K562 (cell line): ENCODE measurements at regions not wholly inside any gene's neighbourhood (a gene's known extent, or its start where the extent isn't known, plus 50 kb on each side); places are given as distances from the start of the nearest gene placed in this dataset.

ENCODE experiments used
- ESRRB ChIP-seq: fragments of 250-450 bp; sonication (Bioruptor Pico); IDR thresholded peaks from 2 replicates; pipeline ENCODE4 v1.5.0; 2020; ENCODE audit warnings: mild to moderate bottlenecking, moderate library complexity, borderline replicate concordance
- FIP1L1 ChIP-seq: fragments of 200-400 bp; formaldehyde crosslinking; IDR thresholded peaks from 2 replicates; pipeline ENCODE4 v1.6.1; 2018; ENCODE audit warnings: mild to moderate bottlenecking, low read depth, low read length; ENCODE audit not compliant: poor library complexity, severe bottlenecking
- L3MBTL2 ChIP-seq: fragments of 450-650 bp; IDR thresholded peaks from 2 replicates; pipeline ENCODE4 v1.6.1; 2016; ENCODE audit warnings: mild to moderate bottlenecking, moderate library complexity
- MBD2 ChIP-seq: sonication (generic); IDR thresholded peaks from 2 replicates; pipeline ENCODE4 v1.6.1; 2016; ENCODE audit warnings: low read depth, borderline replicate concordance
- NFIC ChIP-seq: fragments of 450-650 bp; IDR thresholded peaks from 2 replicates; pipeline ENCODE4 v1.6.1; 2017; ENCODE audit warnings: mild to moderate bottlenecking, inconsistent platforms
- PHTF2 ChIP-seq: fragments of 250-450 bp; sonication (Bioruptor Pico); IDR thresholded peaks from 2 replicates; pipeline ENCODE4 v1.5.0; 2021; ENCODE audit warnings: mild to moderate bottlenecking
- POLR2AphosphoS2 ChIP-seq: IDR thresholded peaks from 2 replicates; pipeline ENCODE4 v1.6.1; 2012; ENCODE audit warnings: low read length, improper control_type of control experiment
- SMAD1 ChIP-seq: fragments of 150-350 bp; IDR thresholded peaks from 2 replicates; pipeline ENCODE4 v1.6.1; 2014; ENCODE audit warnings: low read length, low read depth; ENCODE audit not compliant: partially characterized antibody
- ZBTB43 ChIP-seq: sonication (generic); formaldehyde crosslinking; IDR thresholded peaks from 2 replicates; pipeline ENCODE4 v1.8.0; 2023; ENCODE audit warnings: mild to moderate bottlenecking, missing genetic modification reagents
- ZNF655 ChIP-seq: fragments of 250-450 bp; sonication (Bioruptor Pico); IDR thresholded peaks from 2 replicates; pipeline ENCODE4 v1.5.0; 2021
- TF ChIP-seq, protein P1 (sequence below): fragments of 200-800 bp; sonication (Bioruptor generic); IDR thresholded peaks from 2 replicates; pipeline ENCODE4 v1.6.1; 2017; ENCODE audit warnings: missing genetic modification characterization, missing compliant biosample characterization

DNA sequence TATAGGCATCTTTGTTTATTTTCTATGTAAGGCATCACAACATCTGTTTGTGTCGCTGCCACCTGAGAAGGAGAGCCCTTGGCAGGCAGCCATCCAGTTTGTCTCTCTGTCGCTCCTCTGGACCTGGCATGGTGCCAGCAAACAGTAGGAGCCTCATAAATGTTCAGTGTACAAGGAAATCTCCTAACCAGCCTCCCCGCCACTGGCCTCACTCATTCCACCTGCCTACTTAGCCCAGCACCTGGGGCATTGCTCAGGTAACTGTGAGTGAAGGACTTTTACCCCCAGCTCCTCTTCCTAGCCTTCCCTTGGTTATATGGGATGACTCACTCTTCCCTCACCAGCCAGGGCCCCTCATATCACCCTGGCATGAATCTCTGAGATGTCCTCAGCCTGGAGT, 61.7 kb upstream of the NPTX2 start (continued):
- TF ChIP-seq ZNF655 (no peak), L3MBTL2 (no peak), PHTF2 (no peak), SMAD1 (peak; percentile 35), POLR2AphosphoS2 (no peak), ESRRB (no peak), ZBTB43 (CRISPR knock-in tag) (no peak), MBD2 (no peak), NFIC (peak; percentile 97), FIP1L1 (no peak)
- TF ChIP-seq, protein P1, sequence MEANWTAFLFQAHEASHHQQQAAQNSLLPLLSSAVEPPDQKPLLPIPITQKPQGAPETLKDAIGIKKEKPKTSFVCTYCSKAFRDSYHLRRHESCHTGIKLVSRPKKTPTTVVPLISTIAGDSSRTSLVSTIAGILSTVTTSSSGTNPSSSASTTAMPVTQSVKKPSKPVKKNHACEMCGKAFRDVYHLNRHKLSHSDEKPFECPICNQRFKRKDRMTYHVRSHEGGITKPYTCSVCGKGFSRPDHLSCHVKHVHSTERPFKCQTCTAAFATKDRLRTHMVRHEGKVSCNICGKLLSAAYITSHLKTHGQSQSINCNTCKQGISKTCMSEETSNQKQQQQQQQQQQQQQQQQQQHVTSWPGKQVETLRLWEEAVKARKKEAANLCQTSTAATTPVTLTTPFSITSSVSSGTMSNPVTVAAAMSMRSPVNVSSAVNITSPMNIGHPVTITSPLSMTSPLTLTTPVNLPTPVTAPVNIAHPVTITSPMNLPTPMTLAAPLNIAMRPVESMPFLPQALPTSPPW (CRISPR knock-in tag) = no peak
